IMR-90 (cell line): ENCODE measurements at regions not wholly inside any gene's neighbourhood (a gene's known extent, or its start where the extent isn't known, plus 50 kb on each side); places are given as distances from the start of the nearest gene placed in this dataset.
A peak's percentile ranks its signal among the peaks of the same experiment; 100 is the strongest.

Experiments used
- ATAC-seq: fragments of 200-7000 bp; cut with Tn5 transposase; 2 replicates; pipeline ENCODE4 v1.9.1; 2020; ENCODE audit warnings: low read depth, mild to moderate bottlenecking, moderate library complexity
- BruUV-seq: library from RNA; stranded (reverse); fragments of 400-500 nt; replicated peaks from 2 replicates; lab custom pipeline; 2021; lab: Mats Ljungman, UMichigan
- CTCF ChIA-PET: fragments of 300-600 bp; formaldehyde crosslinking; extraction: SDS; loops from one replicate; lab custom pipeline; 2021; ENCODE audit warnings: antibody characterized with exemption; lab: Yijun Ruan, JAX
- POLR2A ChIA-PET: fragments of 300-600 bp; sonication (Branson Sonifier 250); formaldehyde crosslinking; loops from one replicate; lab custom pipeline; 2022; ENCODE audit warnings: antibody characterized with exemption; ENCODE audit not compliant: unreplicated experiment; lab: Charles Lee
- DNase-seq: peaks from one replicate; pipeline ENCODE4 v3.0.0; 2013
- H2AFZ ChIP-seq: replicated peaks from 2 replicates; pipeline ENCODE3; 2013; ENCODE audit warnings: low read length, mild to moderate bottlenecking; ENCODE audit not compliant: poor library complexity
- H2AK5ac ChIP-seq: 2 replicates; pipeline ENCODE4 v1.6.1; 2013; ENCODE audit warnings: low read depth, low read length, inconsistent platforms
- H2AK9ac ChIP-seq: replicated peaks from 2 replicates; pipeline ENCODE3; 2013; ENCODE audit warnings: mild to moderate bottlenecking, low read depth, low read length, moderate library complexity; ENCODE audit not compliant: poor library complexity
- H2BK120ac ChIP-seq: 2 replicates; pipeline ENCODE4 v1.6.1; 2013; ENCODE audit warnings: low read depth, low read length, inconsistent platforms
- H2BK15ac ChIP-seq: 3 replicates; pipeline ENCODE4 v1.6.1; 2013; ENCODE audit warnings: low read depth, low read length, inconsistent platforms
- H2BK20ac ChIP-seq: 2 replicates; pipeline ENCODE4 v1.6.1; 2013; ENCODE audit warnings: low read depth, mild to moderate bottlenecking, inconsistent platforms, low read length, moderate library complexity
- H2BK5ac ChIP-seq: 2 replicates; pipeline ENCODE4 v1.6.1; 2013; ENCODE audit warnings: mild to moderate bottlenecking, low read depth, low read length, inconsistent platforms; ENCODE audit not compliant: poor library complexity, severe bottlenecking
- H3K14ac ChIP-seq: replicated peaks from 2 replicates; pipeline ENCODE4 v1.6.1; 2013; ENCODE audit warnings: low read depth, low read length, inconsistent platforms
- H3K18ac ChIP-seq: 2 replicates; pipeline ENCODE4 v1.6.1; 2013; ENCODE audit warnings: low read depth, low read length, control low read depth
- H3K23ac ChIP-seq: 2 replicates; pipeline ENCODE4 v1.6.1; 2013; ENCODE audit warnings: low read depth, low read length, inconsistent platforms
- H3K27ac ChIP-seq: 2 replicates; pipeline ENCODE4 v1.5.1; 2013; ENCODE audit warnings: mild to moderate bottlenecking, control low read depth, low read length; ENCODE audit not compliant: insufficient read depth
- H3K27me3 ChIP-seq: 2 replicates; pipeline ENCODE4 v1.6.1; 2013; ENCODE audit warnings: low read length; ENCODE audit not compliant: control insufficient read depth, insufficient read depth
- H3K36me3 ChIP-seq: 2 replicates; pipeline ENCODE4 v1.6.1; 2013; ENCODE audit warnings: low read length, mixed read lengths; ENCODE audit not compliant: control insufficient read depth, insufficient read depth
- H3K4ac ChIP-seq: 2 replicates; pipeline ENCODE4 v1.6.1; 2013; ENCODE audit warnings: low read depth, low read length, inconsistent platforms
- H3K4me1 ChIP-seq: 2 replicates; pipeline ENCODE4 v1.6.1; 2013; ENCODE audit warnings: low read length, mixed read lengths; ENCODE audit not compliant: control insufficient read depth, insufficient read depth
- H3K4me2 ChIP-seq: 2 replicates; pipeline ENCODE4 v1.6.1; 2013; ENCODE audit warnings: low read depth, mild to moderate bottlenecking, control low read depth, low read length, moderate library complexity
- H3K4me3 ChIP-seq: 2 replicates; pipeline ENCODE4 v1.5.1; 2013; ENCODE audit warnings: low read depth, mild to moderate bottlenecking, control low read depth, low read length, moderate library complexity; ENCODE audit not compliant: insufficient read depth
- H3K56ac ChIP-seq: 2 replicates; pipeline ENCODE4 v1.6.1; 2013; ENCODE audit warnings: low read length, inconsistent platforms; ENCODE audit not compliant: insufficient read depth; ENCODE audit errors: extremely low read depth
- H3K79me1 ChIP-seq, 2 experiments: 2 replicates each; pipeline ENCODE4 v1.6.1; 2013; ENCODE audit warnings: low read length in 2 of 2, inconsistent platforms in 1 of 2, low read depth in 1 of 2
- H3K9ac ChIP-seq: 2 replicates; pipeline ENCODE4 v1.6.1; 2013; ENCODE audit warnings: low read depth, low read length, control low read depth
- H3K9me1 ChIP-seq: 2 replicates; pipeline ENCODE4 v1.6.1; 2013; ENCODE audit warnings: low read length, inconsistent platforms; ENCODE audit not compliant: insufficient read depth
- H3K9me3 ChIP-seq: 2 replicates; pipeline ENCODE4 v1.6.1; 2013; ENCODE audit warnings: low read length; ENCODE audit not compliant: control insufficient read depth, insufficient read depth
- H4K20me1 ChIP-seq: 2 replicates; pipeline ENCODE4 v1.6.1; 2013; ENCODE audit warnings: low read length, inconsistent platforms; ENCODE audit not compliant: insufficient read depth
- H4K5ac ChIP-seq: 2 replicates; pipeline ENCODE4 v1.6.1; 2013; ENCODE audit warnings: mild to moderate bottlenecking, low read depth, low read length, control low read depth
- H4K8ac ChIP-seq, 2 experiments: 2 replicates each; pipeline ENCODE4 v1.6.1; 2013; ENCODE audit warnings: low read depth in 2 of 2, low read length in 2 of 2, control low read depth in 1 of 2, inconsistent platforms in 1 of 2
- H4K91ac ChIP-seq: 2 replicates; pipeline ENCODE4 v1.6.1; 2013; ENCODE audit warnings: low read depth, low read length, inconsistent platforms; ENCODE audit not compliant: insufficient read depth
- MAFK ChIP-seq: IDR thresholded peaks from 2 replicates; pipeline ENCODE4 v1.6.1; 2012; ENCODE audit warnings: low read depth, low read length, improper control_type of control experiment
- POLR2A ChIP-seq: IDR thresholded peaks from 2 replicates; pipeline ENCODE4 v1.6.1; 2012; ENCODE audit warnings: mild to moderate bottlenecking, low read depth, low read length
- SMC3 ChIP-seq: fragments of 150-350 bp; IDR thresholded peaks from 2 replicates; pipeline ENCODE4 v1.6.1; 2016; ENCODE audit warnings: low read depth, mild to moderate bottlenecking, antibody characterized with exemption, low read length, moderate library complexity
- WGBS, 2 experiments: methylation state at CpG; one replicate each; pipeline versions ENCODE4 v1.1.5 to v1.1.7; 2013; ENCODE audit warnings: missing lambda C conversion rate in 2 of 2; ENCODE audit not compliant: insufficient read length in 1 of 2; ENCODE audit errors: extremely low coverage in 2 of 2; 5-methylcytosine and 5-hydroxymethylcytosine counted together
- dilution Hi-C: fragments of 300-500 bp; cut with HindIII; formaldehyde crosslinking; loops from one replicate; pipeline ENCODE4 v1.14.3; 2018; ENCODE audit warnings: low sequenced_read_pairs; ENCODE audit not compliant: unreplicated experiment
- in situ Hi-C: fragments of 300-500 bp; cut with MboI; formaldehyde crosslinking; loops from 3 replicates; pipeline ENCODE4 v1.14.3; 2019; ENCODE audit warnings: low sequenced_read_pairs, inconsistent platforms, mixed read lengths
- intact Hi-C: fragments of 100-400 bp; cut with micrococcal nuclease; formaldehyde crosslinking; loops from 2 replicates; pipeline ENCODE4 v1.10.0; 2022

DNA sequence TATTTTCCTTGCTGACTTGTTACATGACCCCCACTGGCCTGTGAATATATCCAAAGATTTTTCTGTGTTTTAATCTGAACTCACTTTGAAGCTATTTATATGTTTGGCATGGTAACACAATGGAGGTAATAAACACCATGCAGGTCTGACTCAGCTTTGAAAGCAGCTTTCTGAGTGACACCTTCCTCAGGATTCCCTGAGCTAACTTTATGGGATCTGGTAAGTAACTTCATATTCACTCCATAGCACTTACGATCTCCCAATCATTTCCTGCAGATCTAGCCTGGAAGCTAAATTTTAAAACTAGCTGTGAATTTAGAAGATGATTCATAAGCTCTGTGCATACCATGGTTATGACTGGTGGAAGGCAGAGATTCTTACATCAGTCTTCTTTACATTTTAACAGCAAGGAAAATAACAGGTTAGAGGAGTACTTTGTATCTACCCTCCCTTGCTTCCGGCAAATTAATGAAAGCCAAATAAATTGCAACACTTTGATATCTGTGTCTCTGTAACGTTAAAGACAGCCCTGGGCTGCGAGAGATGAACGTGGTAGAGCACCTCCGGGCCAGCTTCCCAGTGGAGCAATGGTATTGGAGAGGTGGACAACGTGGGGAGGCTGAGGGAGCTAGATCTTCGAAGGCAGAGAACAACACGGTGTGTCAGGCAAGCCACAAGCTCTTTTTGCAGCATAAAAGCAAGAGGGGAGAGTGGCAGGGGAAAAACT, 170.2 kb upstream of the KLF14 start (continued):
- no peak for TF ChIP-seq SMC3

DNA sequence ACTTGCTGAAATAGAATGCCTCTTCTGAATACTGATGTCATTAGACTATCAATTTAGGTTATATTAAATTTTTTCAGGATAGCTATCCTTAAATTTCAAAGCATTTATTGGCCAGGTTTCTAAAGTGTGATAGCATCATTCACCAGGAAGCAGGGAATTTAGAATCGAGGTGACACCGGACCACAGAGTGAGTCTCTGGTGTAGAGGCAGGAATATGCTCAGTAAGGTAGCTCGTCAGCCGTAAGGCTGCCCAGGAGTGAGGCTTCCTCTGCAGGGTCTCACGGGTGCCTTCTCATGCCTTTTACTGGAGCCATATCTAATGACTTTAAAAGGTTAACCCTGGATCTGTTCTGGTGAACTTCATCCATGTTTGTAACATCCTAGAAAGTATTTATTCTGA, 170.8 kb upstream of the KLF14 start:
- Histone ChIP-seq H3K9me1 (peaks cover 22% of the 10 kb centered on the region), H3K27me3 (no peaks in the 10 kb centered on the region), H2BK20ac (peak overlapping the region; percentile 73; the same call in 1 of the 2 replicates), H4K91ac (peak overlapping the region; percentile 71; the same call in 1 of the 2 replicates), H2AK9ac (peak overlapping the region; percentile 58), H3K36me3 (peaks cover 49% of the 10 kb centered on the region), H3K18ac (peak overlapping the region; percentile 90), H3K56ac (peak overlapping the region; percentile 82), H3K14ac (peak overlapping the region; percentile 83), H4K8ac (peak overlapping the region; percentile 1 to 84; a peak in 3 of 4 replicates), H3K79me1 (peaks cover 0 to 16% of the 10 kb centered on the region in 2 experiments; a peak in 2 of 4 replicates), H3K4me1 (peaks cover 44% of the 10 kb centered on the region), H4K20me1 (peaks cover 93% of the 10 kb centered on the region), H4K5ac (peak overlapping the region; percentile 78), H2AFZ (no peak overlapping the region), H3K27ac (peak overlapping the region; percentile 98), H3K9me3 (no peaks in the 10 kb centered on the region), H2BK120ac (peak overlapping the region; percentile 74), H3K9ac (peak overlapping the region; percentile 66), H2BK15ac (peak overlapping the region; percentile 54; the same call in 1 of the 3 replicates), H2BK5ac (peak overlapping the region; percentile 96), H3K4me2 (peak overlapping the region; percentile 89), H3K4me3 (no peak overlapping the region; the same call in 1 of the 2 replicates), H2AK5ac (peak overlapping the region; percentile 63; the same call in 1 of the 2 replicates), H3K23ac (peak overlapping the region; percentile 92), H3K4ac (peak overlapping the region; percentile 78)
- intact Hi-C loops: no loop called here
- ChIA-PET CTCF (interaction anchor here (1.3 kb wide), 1 partner anchor 164 kb away, joined by 3 read pairs; no protein-coding TSS in a partner anchor), POLR2A (interaction anchor here (0.6 to 2.6 kb wide), 6 partner anchors 8 to 59 kb away, joined by 3 to 10 read pairs (median 5); no protein-coding TSS in a partner anchor)
- ATAC-seq: no peak
- TSS peak; percentile 86 for BruUV-seq
- WGBS, 2 experiments: 80% methylated on average over 3 of the region's 5 CpGs; no CpG with 5 or more reads in 1 of the 2 experiments
- dilution Hi-C loops: no loop called here
- TF ChIP-seq POLR2A (no peak), MAFK (no peak)
- DNase-seq: peak; percentile 30
- in situ Hi-C loops: no loop called here
